Vagina (tissue), 2 donors: ENCODE measurements at regions not wholly inside any gene's neighbourhood (a gene's known extent, or its start where the extent isn't known, plus 50 kb on each side); places are given as distances from the start of the nearest gene placed in this dataset.

Source experiments
- POLR2A ChIP-seq, 2 donors: fragments of 450-650 bp; IDR thresholded peaks; one replicate each; pipeline ENCODE4 v1.6.1; 2017; ENCODE audit warnings: antibody characterized with exemption in 2 of 2, mild to moderate bottlenecking in 2 of 2, moderate library complexity in 2 of 2
- POLR2AphosphoS5 ChIP-seq, 2 donors: sonication (generic); formaldehyde crosslinking; IDR thresholded peaks; one replicate each; pipeline ENCODE4 v1.9.0; 2017; ENCODE audit warnings: antibody characterized with exemption in 2 of 2, mild to moderate bottlenecking in 2 of 2, low read depth in 1 of 2; ENCODE audit not compliant: insufficient read depth in 1 of 2
- TF ChIP-seq, protein P1 (sequence below), 3 experiments: fragments of 450-650 bp in 2 of 3; fragments of 200-600 bp in 1 of 3; sonication (generic) in 1 of 3; IDR thresholded peaks; one replicate each; pipeline ENCODE4 v1.5.1; 2017 to 2019; ENCODE audit warnings: antibody characterized with exemption in 3 of 3, mild to moderate bottlenecking in 2 of 3, moderate library complexity in 2 of 3

DNA sequence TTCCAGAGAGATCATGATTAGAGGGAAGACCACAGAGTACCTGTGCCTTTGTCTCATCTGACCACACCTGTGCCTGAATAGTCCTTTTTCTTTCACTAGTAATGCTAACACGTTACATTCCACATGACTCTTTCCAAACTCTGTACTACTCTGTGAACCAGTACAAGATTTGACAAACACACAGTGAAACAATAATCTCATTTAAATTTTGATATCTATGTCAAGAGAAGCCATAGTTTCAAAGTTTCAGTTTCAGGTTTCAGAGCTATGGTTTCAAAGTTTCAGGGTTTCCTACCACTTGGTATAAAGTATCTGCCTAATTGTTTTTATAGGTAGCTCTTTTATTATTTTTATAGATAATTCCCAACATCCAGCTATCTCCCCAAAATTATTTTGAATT is 62.0 kb upstream of the PHACTR2 start:
- TF ChIP-seq, protein P1, sequence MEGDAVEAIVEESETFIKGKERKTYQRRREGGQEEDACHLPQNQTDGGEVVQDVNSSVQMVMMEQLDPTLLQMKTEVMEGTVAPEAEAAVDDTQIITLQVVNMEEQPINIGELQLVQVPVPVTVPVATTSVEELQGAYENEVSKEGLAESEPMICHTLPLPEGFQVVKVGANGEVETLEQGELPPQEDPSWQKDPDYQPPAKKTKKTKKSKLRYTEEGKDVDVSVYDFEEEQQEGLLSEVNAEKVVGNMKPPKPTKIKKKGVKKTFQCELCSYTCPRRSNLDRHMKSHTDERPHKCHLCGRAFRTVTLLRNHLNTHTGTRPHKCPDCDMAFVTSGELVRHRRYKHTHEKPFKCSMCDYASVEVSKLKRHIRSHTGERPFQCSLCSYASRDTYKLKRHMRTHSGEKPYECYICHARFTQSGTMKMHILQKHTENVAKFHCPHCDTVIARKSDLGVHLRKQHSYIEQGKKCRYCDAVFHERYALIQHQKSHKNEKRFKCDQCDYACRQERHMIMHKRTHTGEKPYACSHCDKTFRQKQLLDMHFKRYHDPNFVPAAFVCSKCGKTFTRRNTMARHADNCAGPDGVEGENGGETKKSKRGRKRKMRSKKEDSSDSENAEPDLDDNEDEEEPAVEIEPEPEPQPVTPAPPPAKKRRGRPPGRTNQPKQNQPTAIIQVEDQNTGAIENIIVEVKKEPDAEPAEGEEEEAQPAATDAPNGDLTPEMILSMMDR (IDR thresholded peaks at IDR 0.05): no peak
- no peak for TF ChIP-seq POLR2A (IDR thresholded peaks at IDR 0.05)
- TF ChIP-seq POLR2AphosphoS5 (IDR thresholded peaks at IDR 0.05; ENCODE audit: insufficient read depth in 1 of 2, low read depth in 1 of 2): no peak
